Gastrocnemius medialis (tissue), 4 donors: ENCODE measurements at regions not wholly inside any gene's neighbourhood (a gene's known extent, or its start where the extent isn't known, plus 50 kb on each side); places are given as distances from the start of the nearest gene placed in this dataset.

Source experiments
- ATAC-seq, 2 donors: fragments of 150-250 bp; one replicate each; pipeline ENCODE4 v1.9.1; 2016
- DNase-seq, 2 donors: peaks; one replicate each; pipeline ENCODE4 v3.0.0-alpha.2; 2019
- H3K27ac ChIP-seq, 4 donors: fragments of 200-600 bp; sonication (generic); 1 replicate in 1 of 4; 2 replicates in 3 of 4; pipeline ENCODE4 v1.5.1; 2016 to 2018; ENCODE audit warnings: mild to moderate bottlenecking in 2 of 4, moderate library complexity in 1 of 4
- H3K27me3 ChIP-seq, 3 donors: fragments of 200-600 bp; sonication (generic) in 2 of 3; 1 replicate in 1 of 3; 2 replicates in 2 of 3; pipeline versions ENCODE4 v1.5.1 to v1.6.0; 2016 to 2019; ENCODE audit warnings: mild to moderate bottlenecking in 1 of 3, moderate library complexity in 1 of 3
- H3K36me3 ChIP-seq, 2 donors: fragments of 200-600 bp; sonication (generic) in 1 of 2; one replicate each; pipeline ENCODE4 v1.5.1; 2017 to 2018
- H3K4me1 ChIP-seq, 2 donors: fragments of 200-600 bp; sonication (generic) in 1 of 2; one replicate each; pipeline ENCODE4 v1.5.1; 2016 to 2017; ENCODE audit warnings: mild to moderate bottlenecking in 2 of 2
- H3K4me3 ChIP-seq, 4 donors: fragments of 200-600 bp; sonication (generic) in 3 of 4; 1 replicate in 1 of 4; 2 replicates in 3 of 4; pipeline ENCODE4 v1.5.1; 2016 to 2019; ENCODE audit warnings: mild to moderate bottlenecking in 2 of 4
- H3K9me3 ChIP-seq, 3 donors: fragments of 200-600 bp; sonication (generic) in 2 of 3; 1 replicate in 1 of 3; 2 replicates in 2 of 3; pipeline ENCODE4 v1.5.1; 2016 to 2019
- CTCF ChIP-seq, 5 experiments: fragments of 450-650 bp in 3 of 5; fragments of 200-600 bp in 2 of 5; sonication (generic) in 2 of 5; IDR thresholded peaks in 4 of 5; conservative IDR thresholded peaks in 1 of 5; 1 replicate in 4 of 5; 2 replicates in 1 of 5; pipeline ENCODE4 v1.5.1; 2016 to 2019; ENCODE audit warnings: antibody characterized with exemption in 5 of 5, mild to moderate bottlenecking in 3 of 5, moderate library complexity in 3 of 5
- POLR2A ChIP-seq, 2 donors: fragments of 450-650 bp; IDR thresholded peaks; one replicate each; pipeline ENCODE4 v1.6.1; 2017; ENCODE audit warnings: antibody characterized with exemption in 2 of 2, mild to moderate bottlenecking in 2 of 2, moderate library complexity in 2 of 2
- in situ Hi-C, 4 donors: fragments of 200-750 bp; cut with MboI; loops; one replicate each; pipeline versions ENCODE4 v1.15.0 to v1.8.0; 2017; ENCODE audit warnings: low sequenced_read_pairs in 4 of 4
- intact Hi-C: fragments of 100-400 bp; cut with DNase I; formaldehyde crosslinking; loops from one replicate; pipeline ENCODE4 v1.15.1; 2023; ENCODE audit warnings: low total_unique reads

- no peak for ATAC-seq
- DNase-seq = no peak
- Histone ChIP-seq H3K36me3 (no peaks in the 10 kb centered on the region), H3K9me3 (no peaks in the 10 kb centered on the region), H3K27ac (no peak overlapping the region), H3K4me1 (no peaks in the 10 kb centered on the region), H3K27me3 (no peaks in the 10 kb centered on the region), H3K4me3 (no peak overlapping the region)
- no peak for TF ChIP-seq POLR2A (IDR thresholded peaks at IDR 0.05)
- no peak for TF ChIP-seq CTCF (IDR thresholded peaks at IDR 0.05 in 4 of 5, conservative IDR thresholded peaks at IDR 0.05 in 1 of 5)
- intact Hi-C loops (no loop called here), in situ Hi-C loops (no loop called here)
Measured at GRCh38 chr5:12110629-12111028, 206.4 kb upstream of the CTNND2 start.

DNA sequence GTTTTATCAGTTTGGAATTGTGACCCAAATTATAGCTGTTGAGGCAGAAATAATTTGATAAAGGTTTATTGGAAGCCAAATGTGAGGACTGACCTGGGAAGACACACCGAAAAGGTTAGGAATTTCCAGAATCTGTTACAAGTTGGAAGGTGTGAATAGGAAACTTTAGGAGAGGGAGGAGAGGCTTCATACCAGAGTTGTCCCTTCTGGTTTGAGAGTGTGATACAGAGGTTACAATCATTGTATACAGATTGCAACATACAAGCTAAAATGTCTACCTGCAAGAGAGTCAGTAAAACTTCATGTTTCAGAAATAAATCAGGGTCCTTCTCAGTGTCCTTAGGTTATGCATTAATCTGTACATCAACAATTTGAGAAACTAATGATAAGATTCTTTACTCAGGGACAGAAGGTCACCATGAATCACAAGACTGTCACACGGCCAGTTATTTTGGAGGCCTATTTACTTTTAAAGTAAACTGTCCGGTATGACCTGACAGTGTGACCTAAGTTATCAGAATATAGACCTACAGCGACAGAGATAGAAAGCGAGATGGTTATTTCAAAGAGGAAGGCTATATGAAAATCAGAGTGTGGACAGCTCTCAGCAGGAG lies 204.9 kb upstream of the CTNND2 start:
- intact Hi-C loops (no loop called here), in situ Hi-C loops (no loop called here)
- H3K27me3 ChIP-seq = no peaks in the 10 kb centered on the region

DNA sequence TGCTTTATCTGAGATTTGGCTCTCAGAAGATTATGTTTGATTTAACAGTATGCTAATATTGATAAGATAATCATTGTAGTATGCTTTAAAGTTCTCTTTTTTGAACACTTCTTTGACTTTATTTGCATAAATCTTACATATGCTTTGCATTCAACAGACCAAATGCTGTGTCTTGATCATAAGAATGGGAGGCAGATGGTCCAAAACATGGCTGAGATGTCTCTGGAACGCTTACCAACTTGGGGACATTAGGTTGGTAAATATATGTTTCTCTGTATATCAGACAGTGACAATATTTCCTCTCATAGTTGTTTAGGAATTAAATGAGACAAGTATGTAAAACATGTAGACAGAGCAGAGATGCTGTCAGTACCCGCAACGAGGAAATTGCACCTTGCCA lies 197.9 kb upstream of the CTNND2 start:
- in situ Hi-C loops = no loop called here
- intact Hi-C loops = no loop called here
- DNase-seq = no peak
- ATAC-seq = no peak
- no peaks in the 10 kb centered on the region for H3K36me3 ChIP-seq
- no peak overlapping the region for H3K27ac ChIP-seq
- TF ChIP-seq CTCF (IDR thresholded peaks at IDR 0.05 in 4 of 5, conservative IDR thresholded peaks at IDR 0.05 in 1 of 5) = no peak
- TF ChIP-seq POLR2A (IDR thresholded peaks at IDR 0.05) = no peak
- no peak overlapping the region for H3K4me3 ChIP-seq
- H3K9me3 ChIP-seq = no peaks in the 10 kb centered on the region
- H3K4me1 ChIP-seq = no peaks in the 10 kb centered on the region
- H3K27me3 ChIP-seq = no peaks in the 10 kb centered on the region

More for the DNA sequence above, 204.9 kb upstream of the CTNND2 start:
- DNase-seq = no peak
- Histone ChIP-seq H3K36me3 (no peaks in the 10 kb centered on the region), H3K9me3 (no peaks in the 10 kb centered on the region), H3K4me1 (no peaks in the 10 kb centered on the region), H3K4me3 (no peak overlapping the region), H3K27ac (no peak overlapping the region)
- no peak for TF ChIP-seq CTCF (IDR thresholded peaks at IDR 0.05 in 4 of 5, conservative IDR thresholded peaks at IDR 0.05 in 1 of 5)
- TF ChIP-seq POLR2A (IDR thresholded peaks at IDR 0.05) = no peak
- ATAC-seq = no peak

DNA sequence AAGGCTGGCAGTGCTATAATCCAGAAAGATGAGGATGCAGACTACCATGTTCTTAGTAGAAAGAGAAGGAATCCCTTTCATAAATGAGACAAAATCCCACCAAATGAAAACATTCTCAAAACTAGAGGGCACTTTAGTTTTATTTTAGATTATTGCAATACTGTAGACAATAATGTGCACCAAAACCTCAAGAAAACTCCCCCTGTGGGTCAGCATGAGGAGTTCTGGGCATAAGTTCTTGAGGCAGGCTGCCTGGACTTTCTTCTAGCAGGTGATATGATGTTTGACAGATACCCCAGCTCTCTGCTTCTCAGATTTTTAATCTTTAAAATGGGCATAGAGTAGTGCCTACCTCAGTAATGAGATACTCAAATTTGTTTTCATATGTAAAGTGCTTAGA lies 196.3 kb upstream of the CTNND2 start:
- ATAC-seq = no peak
- H3K9me3 ChIP-seq = no peaks in the 10 kb centered on the region
- intact Hi-C loops (no loop called here), in situ Hi-C loops (no loop called here)
- H3K4me1 ChIP-seq = no peaks in the 10 kb centered on the region
- no peak overlapping the region for H3K27ac ChIP-seq
- TF ChIP-seq CTCF (IDR thresholded peaks at IDR 0.05 in 4 of 5, conservative IDR thresholded peaks at IDR 0.05 in 1 of 5) (no peak), POLR2A (IDR thresholded peaks at IDR 0.05) (no peak)
- H3K4me3 ChIP-seq = no peak overlapping the region
- no peaks in the 10 kb centered on the region for H3K36me3 ChIP-seq
- no peak for DNase-seq
- H3K27me3 ChIP-seq = no peaks in the 10 kb centered on the region

- TF ChIP-seq CTCF (IDR thresholded peaks at IDR 0.05 in 4 of 5, conservative IDR thresholded peaks at IDR 0.05 in 1 of 5) = no peak
- TF ChIP-seq POLR2A (IDR thresholded peaks at IDR 0.05) = no peak
- Histone ChIP-seq H3K27me3 (no peaks in the 10 kb centered on the region), H3K9me3 (no peaks in the 10 kb centered on the region), H3K4me3 (no peak overlapping the region), H3K36me3 (no peaks in the 10 kb centered on the region), H3K4me1 (no peaks in the 10 kb centered on the region), H3K27ac (no peak overlapping the region)
- ATAC-seq = no peak
- in situ Hi-C loops = no loop called here
- intact Hi-C loops = no loop called here
- DNase-seq = no peak
Measured at GRCh38 chr5:12099296-12099695, 195.1 kb upstream of the CTNND2 start.
